ENCODE measurements at regions not wholly inside any gene's neighbourhood (a gene's known extent, or its start where the extent isn't known, plus 50 kb on each side); places are given as distances from the start of the nearest gene placed in this dataset.
"Not testable (repeated sequence)": the region's sequence is repeated elsewhere in the genome, so short reads cannot be mapped to it uniquely, and the experiment has no call there.

DNA sequence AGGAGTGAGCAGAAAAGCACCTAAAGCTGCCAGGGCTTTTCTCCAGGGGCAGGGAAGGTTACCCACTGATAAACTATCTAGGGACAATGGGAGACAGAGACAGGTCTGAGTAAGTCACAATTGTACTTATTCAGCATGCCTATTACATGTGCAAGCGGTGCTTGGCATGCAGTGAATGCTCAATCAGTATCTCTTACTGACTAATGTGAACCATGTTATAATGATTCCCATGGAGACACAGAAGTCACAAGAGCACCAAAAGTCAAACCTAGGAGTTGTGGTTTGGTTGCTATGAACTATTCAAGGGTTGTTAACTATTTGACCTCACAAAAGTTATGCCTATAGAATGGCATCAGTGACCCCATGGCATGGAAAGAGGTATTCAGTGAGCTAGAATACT is 50.0 kb upstream of the RASGRP1 start:
- no peak for DNase-seq (ENCODE audit: low read depth in 2 of 2)

- no peak for DNase-seq (ENCODE audit: low read depth in 2 of 2)
These were observed 53.2 kb upstream of the RASGRP1 start for GRCh38 chr15:38617831-38618230.

GRCh38 chr15:38618242-38618955 is 53.8 kb upstream of the RASGRP1 start:
- DNase-seq (ENCODE audit: low read depth in 2 of 2): no peak

- no peak for DNase-seq (ENCODE audit: low read depth in 2 of 2)
These were observed 55.5 kb upstream of the RASGRP1 start for GRCh38 chr15:38620098-38620497.

GRCh38 chr15:38620851-38621594 is 56.4 kb upstream of the RASGRP1 start:
- no peak for DNase-seq (ENCODE audit: low read depth in 2 of 2)

DNA sequence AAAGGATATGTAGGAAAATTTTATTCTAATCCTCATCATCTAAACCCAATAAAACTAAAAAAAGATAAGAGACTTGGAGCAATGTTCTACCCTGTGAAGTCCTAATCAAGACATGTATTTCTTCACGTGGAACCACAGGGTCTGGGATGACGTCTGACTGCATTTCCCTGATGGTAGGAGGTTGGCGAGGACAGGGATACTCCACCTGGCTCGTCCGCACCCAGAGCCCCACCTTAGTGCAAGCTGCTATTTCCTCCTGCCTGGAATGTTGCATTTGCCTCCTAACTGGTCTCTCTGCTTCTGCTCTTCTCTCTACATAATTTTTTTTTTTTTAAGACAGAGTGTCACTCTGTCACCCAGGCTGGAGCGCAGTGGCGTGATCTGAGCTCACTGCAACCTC is 57.7 kb upstream of the RASGRP1 start:
- DNase-seq (ENCODE audit: low read depth in 2 of 2): no peak

GRCh38 chr15:38622908-38623307 is 58.3 kb upstream of the RASGRP1 start:
- no peak for DNase-seq (ENCODE audit: low read depth in 2 of 2)

DNA sequence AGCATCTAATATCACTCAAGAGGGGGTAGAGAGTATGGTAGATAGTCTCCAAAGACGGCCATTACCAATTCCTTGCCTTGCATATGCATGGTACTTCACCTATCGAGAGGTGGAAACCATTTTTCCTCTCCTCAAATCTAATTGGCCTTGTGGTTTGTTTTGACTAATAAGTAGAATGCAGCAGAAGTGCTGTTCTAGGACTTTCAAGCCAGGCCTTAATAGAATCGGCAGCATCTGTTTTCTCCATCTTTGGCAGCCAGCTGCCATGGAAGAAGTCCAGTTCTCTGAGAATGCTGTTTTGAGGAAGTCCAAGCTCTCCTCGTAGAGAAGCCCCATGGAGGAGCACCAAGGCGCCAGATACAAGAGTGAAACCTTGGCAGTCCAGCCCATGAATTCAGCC is 59.1 kb upstream of the RASGRP1 start:
- DNase-seq (ENCODE audit: low read depth in 2 of 2): no peak

- no peak for DNase-seq (ENCODE audit: low read depth in 2 of 2)
These were observed 59.9 kb upstream of the RASGRP1 start for GRCh38 chr15:38624244-38625205.

DNA sequence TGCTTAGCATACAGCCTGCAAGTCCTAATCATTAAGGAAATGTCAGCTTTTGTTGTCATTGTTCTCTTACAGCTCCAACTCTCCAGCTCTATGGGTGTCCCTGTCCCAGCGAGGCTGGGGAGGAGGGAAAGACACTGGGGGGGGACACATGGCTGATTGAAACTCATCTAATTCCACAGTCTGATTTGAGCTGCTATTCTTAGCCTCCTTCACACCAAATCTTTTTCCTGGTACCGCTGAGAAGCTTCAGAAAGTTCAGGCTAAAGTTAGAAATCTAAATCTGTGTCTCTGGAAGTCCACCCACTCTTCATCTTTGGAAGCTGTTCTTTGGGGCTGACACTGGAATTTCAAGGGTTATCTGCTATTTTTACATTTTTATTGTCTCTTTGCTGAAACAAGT is 61.3 kb upstream of the RASGRP1 start:
- no peak for DNase-seq (ENCODE audit: low read depth in 2 of 2)

DNA sequence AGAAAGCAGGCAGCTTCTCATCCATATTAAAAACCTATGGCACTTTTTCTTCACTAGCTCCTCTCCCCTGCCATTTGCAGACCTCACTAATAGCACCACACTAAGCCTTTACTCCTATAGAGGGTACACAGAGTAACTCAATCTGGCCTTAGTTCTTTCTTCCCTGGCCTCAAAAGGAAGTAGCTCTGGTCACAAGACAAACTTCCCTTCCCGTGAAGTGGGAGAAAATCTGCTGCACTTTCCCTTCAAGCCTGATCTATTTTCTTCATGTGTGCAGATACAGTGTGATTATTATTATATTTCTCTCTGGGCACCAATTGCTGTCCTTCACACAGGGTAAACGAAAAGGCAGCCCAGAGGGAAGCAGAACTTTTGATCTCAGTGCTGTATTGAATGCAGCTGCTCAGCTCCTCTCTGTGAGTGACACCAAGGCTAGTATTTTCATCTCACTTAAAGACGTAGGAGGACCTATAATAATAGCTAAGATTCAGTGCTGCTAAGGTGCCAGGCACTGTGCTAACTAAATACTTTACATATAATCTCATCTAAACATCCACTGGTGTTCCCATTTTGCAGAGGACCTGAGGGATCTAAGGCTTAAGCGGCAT is 61.9 kb upstream of the RASGRP1 start:
- DNase-seq (ENCODE audit: low read depth in 2 of 2): no peak

- no peak for DNase-seq (ENCODE audit: low read depth in 2 of 2)
These were observed 63.2 kb upstream of the RASGRP1 start for GRCh38 chr15:38627689-38628277.

DNA sequence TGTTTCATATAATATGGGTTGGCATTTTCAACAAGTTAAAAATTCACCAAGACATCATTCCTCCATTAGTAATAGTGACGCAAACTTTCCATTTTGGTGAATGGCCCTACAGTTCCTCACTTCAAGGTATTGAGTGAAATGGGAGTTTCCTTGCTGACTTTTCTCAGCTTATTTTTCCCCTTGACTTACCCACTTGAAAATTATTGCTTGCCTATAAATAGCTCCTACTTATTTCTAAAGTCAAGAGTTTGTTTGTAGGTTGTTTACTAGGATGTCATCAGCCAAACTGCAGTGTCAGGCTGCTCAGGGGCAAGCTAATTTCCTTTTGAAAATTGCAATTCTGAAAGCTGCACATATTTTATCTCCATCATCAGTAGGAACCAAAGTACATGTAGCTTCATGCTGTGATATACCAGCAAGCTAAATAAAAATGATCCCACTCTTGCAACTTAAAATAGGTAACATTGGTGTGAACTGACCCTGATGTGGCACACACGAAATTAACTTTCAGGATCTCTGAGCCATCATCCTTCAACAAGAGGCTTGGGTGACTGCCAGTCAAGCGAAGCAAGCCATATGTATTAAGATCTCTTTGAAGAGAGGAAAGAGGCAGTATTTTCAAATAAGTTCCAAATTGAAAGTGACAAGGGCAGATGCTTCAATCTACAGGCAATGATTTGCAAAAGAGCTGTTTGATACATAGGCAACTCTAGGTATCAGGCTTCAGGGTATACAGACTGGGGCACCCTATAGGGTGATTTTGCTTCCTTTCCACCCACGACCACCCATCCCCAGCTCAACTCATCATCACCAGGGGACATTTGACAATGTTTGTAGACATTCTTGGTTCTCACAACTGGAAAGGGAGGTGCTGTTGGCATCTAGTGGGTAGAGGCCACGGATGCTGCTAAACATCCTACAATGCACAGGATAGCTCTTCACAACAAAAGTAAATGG is 66.8 kb upstream of the RASGRP1 start:
- DNase-seq (ENCODE audit: low read depth in 2 of 2): no peak

GRCh38 chr15:38635170-38635569 is 70.6 kb upstream of the RASGRP1 start:
- DNase-seq (ENCODE audit: low read depth in 2 of 2): no peak

GRCh38 chr15:38636597-38636996 is 72.0 kb upstream of the RASGRP1 start:
- no peak for DNase-seq (ENCODE audit: low read depth in 2 of 2)

DNA sequence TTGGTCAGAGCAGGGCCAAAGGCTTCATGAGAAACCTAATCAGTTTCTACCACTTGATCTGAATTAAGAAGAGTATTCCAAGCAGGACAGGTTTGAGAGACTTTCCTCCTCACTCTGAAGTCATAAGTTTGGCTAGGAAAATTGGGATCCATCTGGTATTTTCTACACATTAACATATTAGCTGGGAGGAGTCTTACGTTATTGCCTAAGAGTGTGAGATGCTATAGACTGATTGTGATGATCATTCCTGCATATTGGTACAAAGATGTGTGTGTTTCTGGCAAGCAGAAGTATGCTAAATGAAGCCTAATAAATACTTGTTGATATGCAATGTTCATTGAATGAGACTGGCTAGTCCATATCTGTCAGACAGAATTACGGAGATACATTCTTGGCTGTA is 73.5 kb upstream of the RASGRP1 start:
- no peak for DNase-seq (ENCODE audit: low read depth in 2 of 2)

- no peak for DNase-seq (ENCODE audit: low read depth in 2 of 2)
These were observed 74.2 kb upstream of the RASGRP1 start for GRCh38 chr15:38638811-38639210.

DNA sequence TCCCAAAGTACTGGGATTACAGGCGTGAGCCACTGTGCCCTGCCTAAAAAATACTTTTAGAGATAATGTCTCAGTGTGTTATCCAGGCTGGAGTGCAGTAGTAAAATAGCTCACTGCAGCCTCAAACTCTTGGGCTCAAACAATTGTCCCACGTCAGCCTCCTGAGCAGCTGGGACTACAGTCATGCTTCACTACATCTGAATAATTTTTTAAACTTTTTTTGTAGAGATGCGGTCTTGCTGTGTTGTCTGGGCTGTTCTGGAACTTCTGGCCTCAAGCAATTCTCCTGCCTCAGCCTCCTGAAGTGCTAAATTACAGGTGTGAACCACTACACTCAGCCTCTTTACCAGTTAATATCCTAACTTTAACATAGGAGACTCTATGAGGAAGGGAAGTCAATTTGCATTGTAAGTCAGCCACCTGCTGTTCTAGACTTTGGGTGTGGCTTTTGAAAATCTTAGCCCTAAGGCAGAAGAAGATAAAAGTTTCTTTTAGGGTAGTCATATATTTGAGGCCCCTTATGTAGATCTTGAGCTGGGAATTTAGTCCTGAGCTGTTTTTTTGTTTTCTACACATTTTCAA is 78.2 kb upstream of the RASGRP1 start:
- no peak for DNase-seq (ENCODE audit: low read depth in 2 of 2)

GRCh38 chr15:38644353-38644752 is 79.7 kb upstream of the RASGRP1 start:
- DNase-seq (ENCODE audit: low read depth in 2 of 2): not testable (repeated sequence)

- DNase-seq (ENCODE audit: low read depth in 2 of 2): no peak
These were observed 82.1 kb upstream of the RASGRP1 start for GRCh38 chr15:38646716-38647115.

Data from fibroblast of skin of left quadriceps (primary cell).